ENCODE measurements at regions not wholly inside any gene's neighbourhood (a gene's known extent, or its start where the extent isn't known, plus 50 kb on each side); places are given as distances from the start of the nearest gene placed in this dataset.

DNA sequence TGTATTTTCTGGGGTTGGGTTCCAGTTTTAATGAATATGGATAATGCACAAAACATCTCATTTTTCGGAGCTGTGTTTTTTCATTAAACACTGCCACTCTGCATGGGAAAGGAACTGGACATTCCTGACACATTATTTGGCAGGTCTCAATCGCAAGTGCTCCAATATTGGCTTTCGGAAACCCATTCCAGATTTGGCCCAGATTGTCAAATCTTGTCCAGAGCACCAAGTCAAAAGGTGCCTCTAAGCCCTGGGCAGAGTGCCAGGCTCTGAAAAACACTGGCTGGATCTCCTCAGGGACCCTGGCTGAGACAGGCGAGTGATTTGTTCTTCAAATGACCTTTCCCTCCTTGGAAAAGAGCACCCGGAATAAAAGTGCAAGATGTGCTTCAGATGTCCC, 68.4 kb upstream of the MRPS6 start:
- H4K5ac ChIP-seq (ENCODE audit: insufficient read length, low read depth, low read length): no peak overlapping the region
- no peak overlapping the region for H2BK5ac ChIP-seq (ENCODE audit: insufficient read length, low read length)
- Mint-ChIP-seq H3K27me3 (ENCODE audit: low read depth) (peaks cover 2% of the 10 kb centered on the region; the same call in 1 of the 2 replicates), H3K36me3 (ENCODE audit: insufficient read depth in 1 of 3, low read depth in 3 of 3) (peaks cover 0 to 12% (median 4%) of the 10 kb centered on the region in 3 experiments; a peak in 4 of 7 replicates), H3K9me3 (peaks cover 4 to 14% of the 10 kb centered on the region in 2 experiments; a peak in 3 of 5 replicates), H3K27ac (no peak overlapping the region), H3K4me3 (no peak overlapping the region), H3K4me1 (peaks cover 14 to 15% of the 10 kb centered on the region in 2 experiments)
- no peak overlapping the region for H3T11ph ChIP-seq (ENCODE audit: low read length)
- no peak overlapping the region for H2AK5ac ChIP-seq (ENCODE audit: insufficient read length, low read length)
- no peaks in the 10 kb centered on the region for H3K79me2 ChIP-seq (ENCODE audit: insufficient read depth, low read length)
- H4K8ac ChIP-seq (replicated peaks; ENCODE audit: insufficient read length, low read depth, low read length): no peak overlapping the region
- H2BK12ac ChIP-seq (ENCODE audit: insufficient read length, low read depth, low read length): no peak overlapping the region
- H4K91ac ChIP-seq (ENCODE audit: insufficient read length, low read depth, low read length): no peak overlapping the region
- no peaks in the 10 kb centered on the region for H3K79me1 ChIP-seq (ENCODE audit: insufficient read depth, low read depth, low read length, poor library complexity, severe bottlenecking)
- no peak overlapping the region for H3K9ac ChIP-seq (ENCODE audit: extremely low read depth, insufficient read length, low read length)
- no peak overlapping the region for H3K4ac ChIP-seq (ENCODE audit: low read depth, low read length)
- DNase-seq: no peak
- H3K14ac ChIP-seq (ENCODE audit: insufficient read depth, low read length): no peak overlapping the region
- no peak overlapping the region for H3K23ac ChIP-seq (ENCODE audit: insufficient read length, low read depth, low read length)
- no peak overlapping the region for H3K56ac ChIP-seq (ENCODE audit: insufficient read length, low read depth, low read length)
- H2BK20ac ChIP-seq (ENCODE audit: low read depth, low read length, poor library complexity, severe bottlenecking): no peak overlapping the region
- no peak overlapping the region for H2BK15ac ChIP-seq (ENCODE audit: low read depth, low read length)
- no peaks in the 10 kb centered on the region for H3K23me2 ChIP-seq (ENCODE audit: insufficient read length, low read depth, low read length, poor library complexity, severe bottlenecking)
- WGBS (ENCODE audit: extremely low coverage, insufficient read length, low lambda C conversion rate): no CpG with 5 or more reads among the region's 5 CpGs
- no peak overlapping the region for H3K27ac ChIP-seq (ENCODE audit: insufficient read length, low read depth, low read length)
- no peak overlapping the region for H3K18ac ChIP-seq (ENCODE audit: insufficient read length, low read depth, low read length)
- no peaks in the 10 kb centered on the region for H4K20me1 ChIP-seq (ENCODE audit: control insufficient read depth, insufficient read depth, insufficient read length)
- no peak overlapping the region for H2BK120ac ChIP-seq (ENCODE audit: low read depth, low read length, poor library complexity, severe bottlenecking)
- H3K4me1 ChIP-seq (ENCODE audit: insufficient read depth, low read length): no peaks in the 10 kb centered on the region
- TF ChIP-seq, protein P1, sequence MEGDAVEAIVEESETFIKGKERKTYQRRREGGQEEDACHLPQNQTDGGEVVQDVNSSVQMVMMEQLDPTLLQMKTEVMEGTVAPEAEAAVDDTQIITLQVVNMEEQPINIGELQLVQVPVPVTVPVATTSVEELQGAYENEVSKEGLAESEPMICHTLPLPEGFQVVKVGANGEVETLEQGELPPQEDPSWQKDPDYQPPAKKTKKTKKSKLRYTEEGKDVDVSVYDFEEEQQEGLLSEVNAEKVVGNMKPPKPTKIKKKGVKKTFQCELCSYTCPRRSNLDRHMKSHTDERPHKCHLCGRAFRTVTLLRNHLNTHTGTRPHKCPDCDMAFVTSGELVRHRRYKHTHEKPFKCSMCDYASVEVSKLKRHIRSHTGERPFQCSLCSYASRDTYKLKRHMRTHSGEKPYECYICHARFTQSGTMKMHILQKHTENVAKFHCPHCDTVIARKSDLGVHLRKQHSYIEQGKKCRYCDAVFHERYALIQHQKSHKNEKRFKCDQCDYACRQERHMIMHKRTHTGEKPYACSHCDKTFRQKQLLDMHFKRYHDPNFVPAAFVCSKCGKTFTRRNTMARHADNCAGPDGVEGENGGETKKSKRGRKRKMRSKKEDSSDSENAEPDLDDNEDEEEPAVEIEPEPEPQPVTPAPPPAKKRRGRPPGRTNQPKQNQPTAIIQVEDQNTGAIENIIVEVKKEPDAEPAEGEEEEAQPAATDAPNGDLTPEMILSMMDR (conservative IDR thresholded peaks at IDR 0.05): no peak
- no peak overlapping the region for H3K4me2 ChIP-seq (ENCODE audit: insufficient read depth, insufficient read length, low read length)
- no peaks in the 10 kb centered on the region for H3K27me3 ChIP-seq (ENCODE audit: insufficient read depth, low read length)
- H3K9me3 ChIP-seq (ENCODE audit: control insufficient read depth, low read depth, low read length): no peaks in the 10 kb centered on the region
- no peak overlapping the region for H2AFZ ChIP-seq (ENCODE audit: low read length)
